Loucy (cell line): ENCODE measurements at regions not wholly inside any gene's neighbourhood (a gene's known extent, or its start where the extent isn't known, plus 50 kb on each side); places are given as distances from the start of the nearest gene placed in this dataset.

Source experiments
- CTCF ChIP-seq: fragments of 200-600 bp; sonication (generic); conservative IDR thresholded peaks from 2 replicates; pipeline ENCODE4 v1.5.1; 2014; ENCODE audit warnings: mild to moderate bottlenecking, antibody characterized with exemption, low read length
- EZH2phosphoT487 ChIP-seq: fragments of 200-600 bp; IDR thresholded peaks from 2 replicates; pipeline ENCODE4 v1.6.1; 2018; ENCODE audit warnings: antibody characterized with exemption, mild to moderate bottlenecking, moderate library complexity, borderline replicate concordance

GRCh38 chr9:90987566-90987965, 185.9 kb downstream of the SYK start:
- TF ChIP-seq CTCF (no peak), EZH2phosphoT487 (no peak)
